ENCODE measurements at regions not wholly inside any gene's neighbourhood (a gene's known extent, or its start where the extent isn't known, plus 50 kb on each side); places are given as distances from the start of the nearest gene placed in this dataset.

GRCh38 chr13:74201530-74201929, 67.3 kb upstream of the KLF12 start:
- Histone ChIP-seq H3K27ac (ENCODE audit: extremely low read depth, low read depth, low read length) (no peak overlapping the region), H3K4me2 (ENCODE audit: insufficient read depth, low read length) (no peak overlapping the region), H3K9me1 (ENCODE audit: control insufficient read depth, insufficient read depth, low read length) (no peaks in the 10 kb centered on the region), H3K4me1 (replicated peaks in 1 of 2; ENCODE audit: control insufficient read depth in 2 of 2, insufficient read depth in 2 of 2, low read length in 2 of 2) (no peaks in the 10 kb centered on the region), H3K27me3 (ENCODE audit: control insufficient read depth in 2 of 2, insufficient read depth in 2 of 2, low read length in 2 of 2) (no peaks in the 10 kb centered on the region), H3K9ac (ENCODE audit: insufficient read depth in 1 of 2, low read depth in 2 of 2, low read length in 2 of 2) (no peak overlapping the region), H2AFZ (ENCODE audit: low read depth, low read length) (no peak overlapping the region), H4K20me1 (replicated peaks; ENCODE audit: control insufficient read depth, insufficient read depth, low read length) (no peaks in the 10 kb centered on the region), H3K9me3 (replicated peaks; ENCODE audit: control insufficient read depth, insufficient read depth, low read depth, low read length) (no peaks in the 10 kb centered on the region), H3K36me3 (ENCODE audit: control insufficient read depth, insufficient read depth, low read length) (no peaks in the 10 kb centered on the region), H3K4me3 (no peak overlapping the region), H3K79me2 (ENCODE audit: control insufficient read depth, insufficient read depth, low read length) (no peaks in the 10 kb centered on the region)
- intact Hi-C loops (cut with micrococcal nuclease) (no loop called here), in situ Hi-C loops (cut with MboI) (no loop called here)
- WGBS (ENCODE audit: insufficient coverage, low coverage, missing lambda C conversion rate), result 9% methylated on average over 1 of the region's 1 CpG
- FAIRE-seq (no peak), ATAC-seq (no peak), DNase-seq (ENCODE audit: extremely low read depth in 1 of 4, low spot score in 3 of 4) (no peak)
- ChIA-PET POLR2A (no interaction called here), CTCF (ENCODE audit: low intra/inter-chr PET ratio) (no interaction called here)
- no TSS peak for BruUV-seq (replicated peaks)
- TF ChIP-seq NR1H2 (CRISPR knock-in tag; IDR thresholded peaks at IDR 0.05), result no peak
- TF ChIP-seq RNF219 (CRISPR knock-in tag; IDR thresholded peaks at IDR 0.05), result no peak
- TF ChIP-seq FOS (IDR thresholded peaks at IDR 0.05; ENCODE audit: extremely low read depth, insufficient read length), result no peak
- no peak for TF ChIP-seq PRPF4 (IDR thresholded peaks at IDR 0.05; ENCODE audit: insufficient read depth, low read depth, low read length, poor library complexity, severe bottlenecking)
- no peak for TF ChIP-seq NFXL1 (CRISPR knock-in tag; IDR thresholded peaks at IDR 0.05)
- TF ChIP-seq BRF1 (IDR thresholded peaks at IDR 0.05; ENCODE audit: borderline replicate concordance, extremely low read depth, insufficient read length), result no peak
- TF ChIP-seq MITF (IDR thresholded peaks at IDR 0.05), result no peak
- no peak for TF ChIP-seq THAP7 (CRISPR knock-in tag; IDR thresholded peaks at IDR 0.05)
- TF ChIP-seq FUS (optimal IDR thresholded peaks at IDR 0.05; ENCODE audit: low read depth, low read length), result no peak
- TF ChIP-seq RCOR1 (IDR thresholded peaks at IDR 0.05; ENCODE audit: borderline replicate concordance in 1 of 2, low read depth in 2 of 2, low read length in 2 of 2), result no peak
- TF ChIP-seq HNRNPLL (IDR thresholded peaks at IDR 0.05; ENCODE audit: low read depth, low read length, poor library complexity, severe bottlenecking), result no peak
- no peak for TF ChIP-seq NR2C1 (IDR thresholded peaks at IDR 0.05)
- TF ChIP-seq NR2C1 (tag; IDR thresholded peaks at IDR 0.05), result no peak
- TF ChIP-seq PKNOX1 (IDR thresholded peaks at IDR 0.05), result no peak
- TF ChIP-seq CREB5 (CRISPR knock-in tag; IDR thresholded peaks at IDR 0.05), result no peak
- no peak for TF ChIP-seq HBP1 (CRISPR knock-in tag; IDR thresholded peaks at IDR 0.05)

All from K562 (cell line).